Upper lobe of left lung (tissue), 4 donors: ENCODE measurements at regions not wholly inside any gene's neighbourhood (a gene's known extent, or its start where the extent isn't known, plus 50 kb on each side); places are given as distances from the start of the nearest gene placed in this dataset.

Source experiments
- POLR2AphosphoS5 ChIP-seq, 2 donors: sonication (generic); formaldehyde crosslinking; IDR thresholded peaks; one replicate each; pipeline ENCODE4 v1.5.1; 2017; ENCODE audit warnings: antibody characterized with exemption in 2 of 2
- TF ChIP-seq, protein P1 (sequence below), 6 experiments: fragments of 450-650 bp in 4 of 6; fragments of 200-600 bp in 2 of 6; sonication (generic) in 2 of 6; IDR thresholded peaks; one replicate each; pipeline ENCODE4 v1.5.1; 2016 to 2019; ENCODE audit warnings: antibody characterized with exemption in 6 of 6

DNA sequence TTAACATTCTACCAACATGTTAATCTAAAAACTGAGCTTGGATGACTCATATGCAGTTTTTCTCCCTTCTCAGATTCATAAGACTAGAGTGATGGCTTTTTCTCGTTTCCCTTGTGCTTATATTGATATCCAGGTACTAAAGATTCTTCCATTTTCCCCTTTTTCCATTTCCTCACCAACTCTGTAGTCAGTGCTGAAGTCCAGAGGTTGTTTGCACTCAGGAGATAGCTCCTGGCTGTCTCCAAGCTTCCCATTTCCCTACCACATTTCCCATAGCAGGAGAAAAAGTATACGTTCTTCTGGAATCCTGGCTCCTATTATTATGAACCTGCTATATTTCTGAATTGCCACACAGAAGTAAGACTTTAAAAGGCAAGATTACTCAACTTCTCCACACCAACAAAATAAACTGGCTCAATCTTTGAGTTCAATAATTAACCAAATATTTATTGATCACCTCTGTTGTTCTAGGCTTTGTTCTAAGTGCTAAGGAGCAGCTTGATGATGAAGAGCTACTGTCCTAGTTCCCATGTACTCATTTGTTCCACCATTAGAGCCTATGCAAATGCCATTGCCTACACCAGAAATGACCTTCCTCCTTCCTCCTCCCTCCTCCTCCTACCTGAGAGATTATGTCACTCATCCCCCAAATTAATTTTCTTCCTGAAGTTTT, 454.4 kb upstream of the RPS6KA3 start:
- no peak for TF ChIP-seq POLR2AphosphoS5 (IDR thresholded peaks at IDR 0.05)
- TF ChIP-seq, protein P1, sequence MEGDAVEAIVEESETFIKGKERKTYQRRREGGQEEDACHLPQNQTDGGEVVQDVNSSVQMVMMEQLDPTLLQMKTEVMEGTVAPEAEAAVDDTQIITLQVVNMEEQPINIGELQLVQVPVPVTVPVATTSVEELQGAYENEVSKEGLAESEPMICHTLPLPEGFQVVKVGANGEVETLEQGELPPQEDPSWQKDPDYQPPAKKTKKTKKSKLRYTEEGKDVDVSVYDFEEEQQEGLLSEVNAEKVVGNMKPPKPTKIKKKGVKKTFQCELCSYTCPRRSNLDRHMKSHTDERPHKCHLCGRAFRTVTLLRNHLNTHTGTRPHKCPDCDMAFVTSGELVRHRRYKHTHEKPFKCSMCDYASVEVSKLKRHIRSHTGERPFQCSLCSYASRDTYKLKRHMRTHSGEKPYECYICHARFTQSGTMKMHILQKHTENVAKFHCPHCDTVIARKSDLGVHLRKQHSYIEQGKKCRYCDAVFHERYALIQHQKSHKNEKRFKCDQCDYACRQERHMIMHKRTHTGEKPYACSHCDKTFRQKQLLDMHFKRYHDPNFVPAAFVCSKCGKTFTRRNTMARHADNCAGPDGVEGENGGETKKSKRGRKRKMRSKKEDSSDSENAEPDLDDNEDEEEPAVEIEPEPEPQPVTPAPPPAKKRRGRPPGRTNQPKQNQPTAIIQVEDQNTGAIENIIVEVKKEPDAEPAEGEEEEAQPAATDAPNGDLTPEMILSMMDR (IDR thresholded peaks at IDR 0.05), result no peak
